Renal cortex interstitium (tissue), 11 donors: ENCODE measurements at regions not wholly inside any gene's neighbourhood (a gene's known extent, or its start where the extent isn't known, plus 50 kb on each side); places are given as distances from the start of the nearest gene placed in this dataset.
"Not testable (repeated sequence)": the region's sequence is repeated elsewhere in the genome, so short reads cannot be mapped to it uniquely, and the experiment has no call there.

Experiments
- DNase-seq, 11 donors: peaks; one replicate each; pipeline ENCODE4 v3.0.0-alpha.2; 2013; ENCODE audit warnings: low read depth in 9 of 11, low spot score in 4 of 11; ENCODE audit errors: extremely low read depth in 1 of 11

- DNase-seq, result no peak
Measured at GRCh38 chr13:30079501-30079900, 227.8 kb downstream of the KATNAL1 start.

GRCh38 chr13:30078059-30078458 is 227.6 kb upstream of the UBL3 start:
- peak in 2 of 11 donors; percentile 2 to 15 for DNase-seq

- DNase-seq, result no peak
Measured at GRCh38 chr13:30077240-30077735, 226.9 kb upstream of the UBL3 start.

GRCh38 chr13:30074955-30075614 is 224.7 kb upstream of the UBL3 start:
- DNase-seq, result no peak

- DNase-seq, result no peak
Measured at GRCh38 chr13:30074431-30074830, 224.0 kb upstream of the UBL3 start.

- no peak for DNase-seq
Measured at GRCh38 chr13:30072818-30073186, 222.4 kb upstream of the UBL3 start.

- no peak for DNase-seq
Measured at GRCh38 chr13:30071969-30072817, 221.8 kb upstream of the UBL3 start.

GRCh38 chr13:30065181-30065580 is 214.8 kb upstream of the UBL3 start:
- DNase-seq, result no peak

GRCh38 chr13:30063892-30064291 is 213.5 kb upstream of the UBL3 start:
- DNase-seq, result no peak

GRCh38 chr13:30061217-30061616 is 210.8 kb upstream of the UBL3 start:
- no peak for DNase-seq

- DNase-seq, result no peak
Measured at GRCh38 chr13:30058429-30058828, 208.0 kb upstream of the UBL3 start.

- DNase-seq, result not testable (repeated sequence)
Measured at GRCh38 chr13:30054546-30054945, 204.1 kb upstream of the UBL3 start.

GRCh38 chr13:30053939-30054338 is 203.5 kb upstream of the UBL3 start:
- DNase-seq, result no peak

GRCh38 chr13:30052120-30052519 is 201.7 kb upstream of the UBL3 start:
- peak in 3 of 11 donors; percentile 20 to 23 (median 23) for DNase-seq

- no peak for DNase-seq
Measured at GRCh38 chr13:30051531-30052060, 201.2 kb upstream of the UBL3 start.

GRCh38 chr13:30049692-30050091 is 199.3 kb upstream of the UBL3 start:
- DNase-seq, result no peak

GRCh38 chr13:30047154-30047874 is 196.9 kb upstream of the UBL3 start:
- no peak for DNase-seq

- DNase-seq, result no peak
Measured at GRCh38 chr13:30045916-30046704, 195.7 kb upstream of the UBL3 start.

GRCh38 chr13:30044932-30045331 is 194.5 kb upstream of the UBL3 start:
- no peak for DNase-seq
